HCT116 (cell line): ENCODE measurements at regions not wholly inside any gene's neighbourhood (a gene's known extent, or its start where the extent isn't known, plus 50 kb on each side); places are given as distances from the start of the nearest gene placed in this dataset.

Source experiments
- ATAC-seq: fragments of 200-7000 bp; cut with Tn5 transposase; 2 replicates; pipeline ENCODE4 v1.9.1; 2020; ENCODE audit warnings: mild to moderate bottlenecking, moderate library complexity
- BruUV-seq: library from RNA; stranded (reverse); fragments of 400-500 nt; replicated peaks from 2 replicates; lab custom pipeline; 2021; lab: Mats Ljungman, UMichigan
- CTCF ChIA-PET: fragments of 300-600 bp; sonication (Branson Sonifier 250); formaldehyde crosslinking; loops from one replicate; lab custom pipeline; 2021; ENCODE audit warnings: antibody characterized with exemption; lab: Charles Lee
- POLR2A ChIA-PET: fragments of 300-600, 350-600 bp; sonication (Branson Sonifier 250); formaldehyde crosslinking; loops from one replicate; lab custom pipeline; 2021; ENCODE audit warnings: antibody characterized with exemption; lab: Charles Lee
- RAD21 ChIA-PET, 2 experiments: fragments of 300-600 bp; sonication (Branson Sonifier 250); formaldehyde crosslinking; loops; one replicate each; lab custom pipeline; 2023; ENCODE audit warnings: low total read pairs in 2 of 2; ENCODE audit not compliant: uncharacterized antibody in 2 of 2, unreplicated experiment in 2 of 2, low non-redundant PET in 1 of 2; lab: Charles Lee
- DNase-seq: peaks from one replicate; pipeline ENCODE4 v3.0.0-alpha.2; 2010; ENCODE audit warnings: low read depth, low spot score
- H2AFZ ChIP-seq: fragments of 200-600 bp; shearing (Covaris generic), sonication (generic); 2 replicates; pipeline ENCODE4 v1.6.1; 2017; ENCODE audit warnings: low read depth, mixed run types, mixed read lengths, antibody characterized with exemption, low read length; ENCODE audit not compliant: poor library complexity, severe bottlenecking
- H3K27ac ChIP-seq: 2 replicates; pipeline ENCODE4 v1.5.1; 2012; ENCODE audit warnings: low read depth, low read length
- H3K27me3 ChIP-seq: fragments of 200-600 bp; sonication (generic); 2 replicates; pipeline ENCODE4 v1.6.1; 2016; ENCODE audit warnings: mixed run types, low read length, mixed read lengths; ENCODE audit not compliant: insufficient read depth
- H3K36me3 ChIP-seq, 2 experiments: fragments of 200-500 bp in 1 of 2; fragments of 200-600 bp in 1 of 2; sonication (Bioruptor generic) in 1 of 2; sonication (generic) in 1 of 2; 2 replicates each; pipeline versions ENCODE4 v1.5.1 to v1.6.1; 2014 to 2016; ENCODE audit warnings: low read length in 2 of 2, inconsistent platforms in 1 of 2, mixed read lengths in 1 of 2, mixed run types in 1 of 2; ENCODE audit not compliant: insufficient read depth in 2 of 2, control insufficient read depth in 1 of 2
- H3K4me1 ChIP-seq, 2 experiments: fragments of 200-600 bp in 1 of 2; sonication (generic) in 1 of 2; 2 replicates each; pipeline versions ENCODE4 v1.5.1 to v1.6.1; 2012 to 2017; ENCODE audit warnings: low read length in 2 of 2, inconsistent platforms in 1 of 2, mild to moderate bottlenecking in 1 of 2, mixed read lengths in 1 of 2, mixed run types in 1 of 2, moderate library complexity in 1 of 2; ENCODE audit not compliant: insufficient read depth in 2 of 2, control insufficient read depth in 1 of 2
- H3K4me2 ChIP-seq: fragments of 200-600 bp; sonication (generic); 2 replicates; pipeline ENCODE4 v1.6.1; 2017; ENCODE audit warnings: mixed run types, low read length, mixed read lengths
- H3K4me3 ChIP-seq, 2 experiments: fragments of 200-600 bp in 1 of 2; sonication (generic) in 1 of 2; replicated peaks in 1 of 2; 2 replicates each; pipeline ENCODE4 v1.5.1; 2011 to 2016; ENCODE audit warnings: low read length in 2 of 2, control low read depth in 1 of 2, low read depth in 1 of 2, mild to moderate bottlenecking in 1 of 2, mixed read lengths in 1 of 2, mixed run types in 1 of 2
- H3K79me2 ChIP-seq: fragments of 200-600 bp; sonication (generic); 2 replicates; pipeline ENCODE4 v1.6.1; 2017; ENCODE audit warnings: mild to moderate bottlenecking, mixed run types, low read length, moderate library complexity, mixed read lengths; ENCODE audit not compliant: insufficient read depth
- H3K9ac ChIP-seq: fragments of 200-600 bp; sonication (generic); 2 replicates; pipeline ENCODE4 v1.6.1; 2016; ENCODE audit warnings: low read length, mixed read lengths
- H3K9me2 ChIP-seq: fragments of 200-600 bp; sonication (generic), shearing (Covaris generic); 2 replicates; pipeline ENCODE4 v1.6.1; 2017; ENCODE audit warnings: mixed run types, mild to moderate bottlenecking, moderate library complexity; ENCODE audit not compliant: insufficient read depth
- H3K9me3 ChIP-seq, 2 experiments: fragments of 200-500 bp in 1 of 2; fragments of 200-600 bp in 1 of 2; sonication (Bioruptor generic) in 1 of 2; sonication (generic) in 1 of 2; 2 replicates each; pipeline ENCODE4 v1.6.1; 2014 to 2017; ENCODE audit warnings: low read length in 2 of 2, mixed read lengths in 2 of 2, inconsistent platforms in 1 of 2, low read depth in 1 of 2, mild to moderate bottlenecking in 1 of 2, mixed run types in 1 of 2, moderate library complexity in 1 of 2; ENCODE audit not compliant: control insufficient read depth in 1 of 2, insufficient read depth in 1 of 2
- H4K20me1 ChIP-seq: fragments of 200-600 bp; sonication (generic), shearing (Covaris generic); 2 replicates; pipeline ENCODE4 v1.6.1; 2017; ENCODE audit warnings: mixed run types, mild to moderate bottlenecking, moderate library complexity; ENCODE audit not compliant: insufficient read depth
- ATF3 ChIP-seq: IDR thresholded peaks from 2 replicates; pipeline ENCODE4 v1.6.1; 2012
- CEBPB ChIP-seq: IDR thresholded peaks from 2 replicates; pipeline ENCODE4 v1.6.1; 2012; ENCODE audit warnings: low read depth
- CTCF ChIP-seq, 3 experiments: fragments of 200-600 bp in 1 of 3; sonication (generic) in 1 of 3; IDR thresholded peaks in 2 of 3; conservative IDR thresholded peaks in 1 of 3; 2 replicates each; pipeline ENCODE4 v1.5.1; 2012 to 2017; ENCODE audit warnings: low read depth in 2 of 3, low read length in 2 of 3, antibody characterized with exemption in 1 of 3, borderline replicate concordance in 1 of 3, control low read depth in 1 of 3, mild to moderate bottlenecking in 1 of 3, mixed read lengths in 1 of 3, mixed run types in 1 of 3, moderate library complexity in 1 of 3; ENCODE audit not compliant: insufficient read depth in 1 of 3
- EGR1 ChIP-seq: IDR thresholded peaks from 2 replicates; pipeline ENCODE4 v1.6.1; 2012; ENCODE audit warnings: low read depth
- ELF1 ChIP-seq: IDR thresholded peaks from 2 replicates; pipeline ENCODE4 v1.6.1; 2012; ENCODE audit warnings: low read depth, borderline replicate concordance
- MAX ChIP-seq: IDR thresholded peaks from 2 replicates; pipeline ENCODE4 v1.6.1; 2012
- POLR2A ChIP-seq: IDR thresholded peaks from 2 replicates; pipeline ENCODE4 v1.7.0; 2011; ENCODE audit warnings: borderline replicate concordance; ENCODE audit not compliant: insufficient read depth, insufficient read length; ENCODE audit errors: extremely low read depth
- POLR2AphosphoS5 ChIP-seq: IDR thresholded peaks from 2 replicates; pipeline ENCODE4 v1.6.1; 2011; ENCODE audit warnings: mild to moderate bottlenecking, low read depth, low read length, moderate library complexity
- RAD21 ChIP-seq: IDR thresholded peaks from 2 replicates; pipeline ENCODE4 v1.6.1; 2012; ENCODE audit warnings: low read depth, mild to moderate bottlenecking
- ZBTB33 ChIP-seq: IDR thresholded peaks from 2 replicates; pipeline ENCODE4 v1.6.1; 2011; ENCODE audit warnings: mild to moderate bottlenecking, low read length, moderate library complexity; ENCODE audit not compliant: insufficient replicate concordance; ENCODE audit errors: extremely low read depth
- ZFX ChIP-seq: fragments of 450-650 bp; IDR thresholded peaks from 2 replicates; pipeline ENCODE4 v1.6.1; 2017
- ZNF274 ChIP-seq: fragments of 200-500 bp; sonication (Bioruptor generic); IDR thresholded peaks from 2 replicates; pipeline ENCODE4 v1.6.1; 2014; ENCODE audit warnings: mild to moderate bottlenecking, low read depth, low read length, inconsistent platforms
- intact Hi-C: fragments of 100-400 bp; cut with micrococcal nuclease; formaldehyde crosslinking; loops from 2 replicates; pipeline ENCODE4 v1.10.0; 2022

GRCh38 chr5:168193493-168194250 lies 97.8 kb upstream of the WWC1 start (continued):
- TF ChIP-seq ZNF274 (no peak), EGR1 (no peak), RAD21 (no peak), POLR2AphosphoS5 (no peak), ELF1 (no peak)

- no TSS peak for BruUV-seq
- Histone ChIP-seq H3K4me3 (no peak overlapping the region), H3K27ac (no peak overlapping the region), H4K20me1 (no peaks in the 10 kb centered on the region), H3K36me3 (no peaks in the 10 kb centered on the region), H3K4me1 (no peaks in the 10 kb centered on the region), H3K9me2 (no peaks in the 10 kb centered on the region), H3K79me2 (no peaks in the 10 kb centered on the region), H3K4me2 (no peak overlapping the region), H3K9ac (no peak overlapping the region), H3K27me3 (peaks cover 62% of the 10 kb centered on the region), H2AFZ (no peak overlapping the region), H3K9me3 (no peaks in the 10 kb centered on the region)
- TF ChIP-seq MAX: no peak
- no peak for DNase-seq
- intact Hi-C loops: no loop called here
- RAD21 ChIA-PET: no interaction called here
- POLR2A ChIA-PET: no interaction called here
- CTCF ChIA-PET: no interaction called here
- no peak for ATAC-seq
These were observed 96.3 kb upstream of the WWC1 start for GRCh38 chr5:168195110-168195509.

- BruUV-seq: no TSS peak
These were observed 93.1 kb upstream of the WWC1 start for GRCh38 chr5:168198359-168198758.

More at GRCh38 chr5:168198359-168198758, 93.1 kb upstream of the WWC1 start:
- Histone ChIP-seq H3K4me2 (no peak overlapping the region), H2AFZ (no peak overlapping the region), H3K36me3 (no peaks in the 10 kb centered on the region), H3K4me3 (no peak overlapping the region), H3K9me2 (no peaks in the 10 kb centered on the region), H3K9ac (no peak overlapping the region), H3K27ac (no peak overlapping the region), H3K9me3 (no peaks in the 10 kb centered on the region), H3K79me2 (no peaks in the 10 kb centered on the region), H4K20me1 (no peaks in the 10 kb centered on the region), H3K27me3 (peaks cover 49% of the 10 kb centered on the region), H3K4me1 (no peaks in the 10 kb centered on the region)
- ATAC-seq (no peak), DNase-seq (no peak)
- intact Hi-C loops: no loop called here
- no peak for TF ChIP-seq CTCF (IDR thresholded peaks at IDR 0.05 in 2 of 3, conservative IDR thresholded peaks at IDR 0.05 in 1 of 3; ENCODE audit: borderline replicate concordance in 1 of 3, insufficient read depth in 1 of 3, low read depth in 2 of 3, low read length in 2 of 3)
- no peak for TF ChIP-seq RAD21
- no peak for TF ChIP-seq POLR2A
- no peak for TF ChIP-seq POLR2AphosphoS5
- no peak for TF ChIP-seq ATF3
- TF ChIP-seq MAX: no peak
- TF ChIP-seq ZBTB33: no peak
- no peak for TF ChIP-seq CEBPB
- no peak for TF ChIP-seq ZFX
- ChIA-PET POLR2A (no interaction called here), CTCF (no interaction called here), RAD21 (no interaction called here)
